Smooth muscle cell (in vitro differentiated cells): ENCODE measurements at regions not wholly inside any gene's neighbourhood (a gene's known extent, or its start where the extent isn't known, plus 50 kb on each side); places are given as distances from the start of the nearest gene placed in this dataset.

Source experiments
- DNase-seq: peaks from one replicate; lab custom pipeline; 2025; ENCODE audit not compliant: unreplicated experiment; lab: John Stamatoyannopoulos, UW
- H2AFZ ChIP-seq: fragments of 200-600 bp; sonication (generic); 2 replicates; pipeline ENCODE4 v1.6.0; 2016; ENCODE audit warnings: antibody characterized with exemption, low read depth, mild to moderate bottlenecking
- H3F3A ChIP-seq: fragments of 200-600 bp; sonication (generic); 2 replicates; pipeline ENCODE4 v1.6.0; 2017; ENCODE audit warnings: antibody characterized with exemption, low read depth
- H3K27ac ChIP-seq: fragments of 200-600 bp; sonication (generic); 2 replicates; pipeline ENCODE4 v1.5.1; 2016; ENCODE audit warnings: low read depth, mild to moderate bottlenecking
- H3K27me3 ChIP-seq: fragments of 200-600 bp; sonication (generic); 2 replicates; pipeline ENCODE4 v1.6.1; 2016; ENCODE audit warnings: low read depth, mild to moderate bottlenecking
- H3K36me3 ChIP-seq: fragments of 200-600 bp; sonication (generic); 2 replicates; pipeline ENCODE4 v1.5.1; 2016; ENCODE audit warnings: low read depth
- H3K4me1 ChIP-seq: fragments of 200-600 bp; sonication (generic); 2 replicates; pipeline ENCODE4 v1.5.1; 2016; ENCODE audit warnings: low read depth
- H3K4me2 ChIP-seq: fragments of 200-600 bp; sonication (generic); 2 replicates; pipeline ENCODE4 v1.6.0; 2016; ENCODE audit warnings: mild to moderate bottlenecking
- H3K4me3 ChIP-seq: fragments of 200-600 bp; sonication (generic); 2 replicates; pipeline ENCODE4 v1.5.1; 2016; ENCODE audit warnings: mild to moderate bottlenecking
- H3K79me2 ChIP-seq: fragments of 200-600 bp; sonication (generic); 2 replicates; pipeline ENCODE4 v1.6.0; 2016; ENCODE audit warnings: low read depth, mild to moderate bottlenecking
- H3K9ac ChIP-seq: fragments of 200-600 bp; sonication (generic); 2 replicates; pipeline ENCODE4 v1.6.0; 2016; ENCODE audit warnings: low read depth
- H3K9me3 ChIP-seq: fragments of 200-600 bp; sonication (generic); replicated peaks from 2 replicates; pipeline ENCODE4 v1.5.1; 2016; ENCODE audit warnings: low read depth
- H4K20me1 ChIP-seq: fragments of 200-600 bp; sonication (generic); 2 replicates; pipeline ENCODE4 v1.6.0; 2016; ENCODE audit warnings: low read depth
- WGBS: methylation state at CpG from one replicate; pipeline ENCODE4 v1.1.7; 2016; ENCODE audit warnings: low lambda C conversion rate; 5-methylcytosine and 5-hydroxymethylcytosine counted together
- TF ChIP-seq, protein P1 (sequence below): fragments of 200-600 bp; sonication (generic); IDR thresholded peaks from 2 replicates; pipeline ENCODE4 v1.5.1; 2017; ENCODE audit warnings: borderline replicate concordance, mild to moderate bottlenecking, antibody characterized with exemption; ENCODE audit not compliant: insufficient read depth, poor library complexity, severe bottlenecking

DNA sequence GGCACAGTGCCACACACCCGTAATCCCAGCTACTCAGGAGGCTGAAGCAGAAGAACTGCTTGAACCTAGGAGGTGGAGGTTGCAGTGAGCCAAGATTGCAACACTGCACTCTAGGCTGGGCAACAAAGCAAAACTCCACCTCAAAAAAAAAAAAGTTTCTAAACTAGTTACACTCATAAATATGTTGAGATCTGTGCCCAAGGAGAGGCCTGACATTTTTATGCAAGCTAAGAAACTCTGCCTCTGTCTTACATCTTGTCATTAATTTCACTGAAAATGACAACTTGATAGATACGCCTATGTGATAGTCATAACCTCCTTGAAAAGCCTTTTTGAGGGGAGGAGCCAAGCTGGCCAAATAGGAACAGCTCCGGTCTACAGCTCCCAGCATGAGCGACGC, 412.7 kb downstream of the STK39 start:
- H3K9ac ChIP-seq: no peak overlapping the region

DNA sequence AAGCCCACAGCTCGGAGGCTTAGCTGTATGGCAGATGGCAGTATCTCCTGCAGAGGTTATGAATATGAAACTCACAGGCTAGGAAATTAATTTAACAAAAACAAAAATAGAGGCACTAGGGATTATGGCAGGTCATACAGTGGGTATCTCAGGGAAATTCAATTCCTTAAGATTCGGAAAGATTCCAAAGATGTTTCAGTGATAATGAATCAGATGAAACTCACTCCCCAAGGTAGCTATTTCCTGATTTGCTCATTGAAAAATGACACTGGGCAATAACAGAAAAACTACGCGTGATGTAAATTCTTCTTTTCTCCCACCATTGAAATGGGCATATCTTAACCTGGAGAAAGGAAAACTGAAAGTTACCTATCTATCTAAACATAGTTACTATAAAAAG, 414.1 kb downstream of the STK39 start:
- H3F3A ChIP-seq: no peaks in the 10 kb centered on the region

More for the DNA sequence above, 412.7 kb downstream of the STK39 start:
- Histone ChIP-seq H3K27ac (no peak overlapping the region), H3K4me1 (no peaks in the 10 kb centered on the region), H3K4me3 (no peak overlapping the region), H2AFZ (no peak overlapping the region), H3F3A (no peaks in the 10 kb centered on the region), H3K9me3 (no peaks in the 10 kb centered on the region), H3K79me2 (no peaks in the 10 kb centered on the region), H4K20me1 (no peaks in the 10 kb centered on the region), H3K4me2 (no peak overlapping the region), H3K27me3 (no peaks in the 10 kb centered on the region), H3K36me3 (no peaks in the 10 kb centered on the region)
- 92% methylated on average over 5 of the region's 5 CpGs for WGBS
- TF ChIP-seq, protein P1, sequence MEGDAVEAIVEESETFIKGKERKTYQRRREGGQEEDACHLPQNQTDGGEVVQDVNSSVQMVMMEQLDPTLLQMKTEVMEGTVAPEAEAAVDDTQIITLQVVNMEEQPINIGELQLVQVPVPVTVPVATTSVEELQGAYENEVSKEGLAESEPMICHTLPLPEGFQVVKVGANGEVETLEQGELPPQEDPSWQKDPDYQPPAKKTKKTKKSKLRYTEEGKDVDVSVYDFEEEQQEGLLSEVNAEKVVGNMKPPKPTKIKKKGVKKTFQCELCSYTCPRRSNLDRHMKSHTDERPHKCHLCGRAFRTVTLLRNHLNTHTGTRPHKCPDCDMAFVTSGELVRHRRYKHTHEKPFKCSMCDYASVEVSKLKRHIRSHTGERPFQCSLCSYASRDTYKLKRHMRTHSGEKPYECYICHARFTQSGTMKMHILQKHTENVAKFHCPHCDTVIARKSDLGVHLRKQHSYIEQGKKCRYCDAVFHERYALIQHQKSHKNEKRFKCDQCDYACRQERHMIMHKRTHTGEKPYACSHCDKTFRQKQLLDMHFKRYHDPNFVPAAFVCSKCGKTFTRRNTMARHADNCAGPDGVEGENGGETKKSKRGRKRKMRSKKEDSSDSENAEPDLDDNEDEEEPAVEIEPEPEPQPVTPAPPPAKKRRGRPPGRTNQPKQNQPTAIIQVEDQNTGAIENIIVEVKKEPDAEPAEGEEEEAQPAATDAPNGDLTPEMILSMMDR: no peak
- DNase-seq: no peak

DNA sequence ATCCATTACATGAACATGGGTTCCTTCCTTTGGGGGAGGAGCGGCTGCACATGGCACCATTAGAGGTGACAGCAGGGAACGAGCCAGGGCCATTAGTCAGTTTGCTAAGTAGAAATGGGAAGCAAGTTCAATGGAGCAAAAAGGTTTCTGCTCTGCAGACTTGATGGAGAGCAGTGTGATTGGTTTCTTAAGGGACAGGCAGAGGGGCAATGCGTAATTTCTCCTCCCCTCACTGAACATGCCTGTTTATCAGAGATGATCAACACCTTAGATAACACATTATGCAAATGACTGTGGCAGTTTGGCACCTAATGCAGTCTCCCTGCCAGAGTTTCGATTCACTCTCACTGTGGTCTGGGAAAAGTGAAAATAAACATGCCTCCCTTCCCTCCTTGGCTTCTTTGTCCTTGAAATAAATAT, 414.5 kb downstream of the STK39 start:
- 57% methylated on average over 4 of the region's 4 CpGs for WGBS
- no peaks in the 10 kb centered on the region for H3K36me3 ChIP-seq
- no peak overlapping the region for H2AFZ ChIP-seq
- H3K4me2 ChIP-seq: no peak overlapping the region
- no peaks in the 10 kb centered on the region for H4K20me1 ChIP-seq
- no peak overlapping the region for H3K27ac ChIP-seq
- no peaks in the 10 kb centered on the region for H3K4me1 ChIP-seq
- no peak overlapping the region for H3K9ac ChIP-seq
- H3F3A ChIP-seq: no peaks in the 10 kb centered on the region
- no peak overlapping the region for H3K4me3 ChIP-seq
- no peaks in the 10 kb centered on the region for H3K79me2 ChIP-seq
- H3K27me3 ChIP-seq: no peaks in the 10 kb centered on the region
- TF ChIP-seq, protein P1: no peak
- no peak for DNase-seq
- no peaks in the 10 kb centered on the region for H3K9me3 ChIP-seq

More for the DNA sequence above, 414.1 kb downstream of the STK39 start:
- DNase-seq: no peak
- H3K4me3 ChIP-seq: no peak overlapping the region
- H4K20me1 ChIP-seq: no peaks in the 10 kb centered on the region
- H2AFZ ChIP-seq: no peak overlapping the region
- no peaks in the 10 kb centered on the region for H3K79me2 ChIP-seq
- no peak overlapping the region for H3K4me2 ChIP-seq
- no peak overlapping the region for H3K27ac ChIP-seq
- WGBS: 92% methylated on average over 4 of the region's 4 CpGs
- TF ChIP-seq, protein P1: no peak
- no peak overlapping the region for H3K9ac ChIP-seq
- H3K27me3 ChIP-seq: no peaks in the 10 kb centered on the region
- no peaks in the 10 kb centered on the region for H3K9me3 ChIP-seq
- no peaks in the 10 kb centered on the region for H3K4me1 ChIP-seq
- H3K36me3 ChIP-seq: no peaks in the 10 kb centered on the region

DNA sequence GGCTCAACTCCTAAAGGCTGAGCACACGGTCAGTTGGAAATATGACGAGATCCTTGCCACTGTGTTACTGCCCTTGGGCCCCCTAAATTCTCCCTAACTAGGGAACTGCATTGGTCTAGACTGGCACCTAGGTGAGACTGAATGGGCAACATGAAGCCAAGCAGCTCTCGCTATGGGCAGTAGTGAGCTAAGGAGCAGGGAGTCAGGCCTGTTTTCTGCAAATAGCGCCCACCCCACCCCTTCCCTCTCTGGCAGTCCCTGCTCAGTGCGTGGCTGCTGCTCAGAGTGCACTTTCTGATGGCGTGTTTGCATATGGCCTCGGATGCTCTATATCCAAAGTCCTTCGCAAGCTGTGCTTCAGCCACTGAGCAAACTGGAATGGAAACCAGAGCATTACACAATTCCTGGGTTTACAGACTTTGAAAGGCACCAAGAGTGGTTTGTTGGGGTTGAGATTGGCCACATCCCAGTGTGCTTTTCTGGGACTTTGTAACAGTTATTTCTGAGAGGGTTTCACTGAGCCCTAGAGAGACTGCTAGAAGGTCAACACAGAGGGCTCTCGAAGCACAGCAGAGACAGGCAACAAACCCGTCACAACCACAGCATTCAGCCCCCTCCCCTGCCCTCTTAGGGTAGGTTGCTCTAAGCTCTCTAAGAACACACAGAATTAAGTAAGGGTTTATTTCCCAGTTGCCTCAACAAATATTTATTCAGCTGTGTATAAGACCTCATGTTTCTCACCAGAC, 419.9 kb downstream of the STK39 start:
- 95% methylated on average over 10 of the region's 10 CpGs for WGBS
- H3K4me3 ChIP-seq: no peak overlapping the region
- no peak for DNase-seq
- no peak overlapping the region for H3K9ac ChIP-seq
- H4K20me1 ChIP-seq: no peaks in the 10 kb centered on the region
- H3K36me3 ChIP-seq: no peaks in the 10 kb centered on the region
- no peaks in the 10 kb centered on the region for H3K9me3 ChIP-seq
- H3K79me2 ChIP-seq: no peaks in the 10 kb centered on the region
- H3F3A ChIP-seq: no peaks in the 10 kb centered on the region
- no peaks in the 10 kb centered on the region for H3K4me1 ChIP-seq
- TF ChIP-seq, protein P1: no peak
- H3K4me2 ChIP-seq: no peak overlapping the region
- H3K27ac ChIP-seq: no peak overlapping the region
- H3K27me3 ChIP-seq: no peaks in the 10 kb centered on the region
- no peak overlapping the region for H2AFZ ChIP-seq
